AG10803 (cell line): ENCODE measurements at regions not wholly inside any gene's neighbourhood (a gene's known extent, or its start where the extent isn't known, plus 50 kb on each side); places are given as distances from the start of the nearest gene placed in this dataset.
A peak's percentile ranks its signal among the peaks of the same experiment; 100 is the strongest.

Experiments
- DNase-seq: peaks from one replicate; pipeline ENCODE4 v3.0.0; 2010; ENCODE audit warnings: low read depth
- H3K4me3 ChIP-seq: 2 replicates; pipeline ENCODE4 v1.5.1; 2011; ENCODE audit warnings: mild to moderate bottlenecking, low read length, control low read depth
- CTCF ChIP-seq: conservative IDR thresholded peaks from 2 replicates; pipeline ENCODE4 v1.5.1; 2011; ENCODE audit warnings: mild to moderate bottlenecking, low read length, control low read depth, inconsistent platforms

GRCh38 chr2:6148882-6149281 lies 456.7 kb downstream of the SOX11 start:
- DNase-seq = peak; percentile 16
- no peak overlapping the region for H3K4me3 ChIP-seq
- TF ChIP-seq CTCF = no peak

- H3K4me3 ChIP-seq = no peak overlapping the region
- DNase-seq = no peak
- no peak for TF ChIP-seq CTCF
Measured at GRCh38 chr2:6159606-6160005, 467.4 kb downstream of the SOX11 start.

- DNase-seq = no peak
- no peak for TF ChIP-seq CTCF
- H3K4me3 ChIP-seq = no peak overlapping the region
Measured at GRCh38 chr2:6163932-6164331, 471.7 kb downstream of the SOX11 start.

GRCh38 chr2:6164986-6165747 lies 473.0 kb downstream of the SOX11 start:
- no peak overlapping the region for H3K4me3 ChIP-seq
- no peak for TF ChIP-seq CTCF
- DNase-seq = no peak

- TF ChIP-seq CTCF = no peak
- no peak overlapping the region for H3K4me3 ChIP-seq
- no peak for DNase-seq
Measured at GRCh38 chr2:6167592-6168138, 475.5 kb downstream of the SOX11 start.

- DNase-seq = no peak
- no peak overlapping the region for H3K4me3 ChIP-seq
- no peak for TF ChIP-seq CTCF
Measured at GRCh38 chr2:6168485-6168884, 476.3 kb downstream of the SOX11 start.

- no peak overlapping the region for H3K4me3 ChIP-seq
- no peak for TF ChIP-seq CTCF
- no peak for DNase-seq
Measured at GRCh38 chr2:6171294-6171693, 479.1 kb downstream of the SOX11 start.
